SK-N-MC (cell line): ENCODE measurements at regions not wholly inside any gene's neighbourhood (a gene's known extent, or its start where the extent isn't known, plus 50 kb on each side); places are given as distances from the start of the nearest gene placed in this dataset.

Experiments
- EZH2 ChIP-seq: fragments of 200-600 bp; sonication (generic); IDR thresholded peaks from one replicate; pipeline ENCODE4 v1.6.1; 2017; ENCODE audit warnings: antibody characterized with exemption
- POLR2AphosphoS5 ChIP-seq: IDR thresholded peaks from 2 replicates; pipeline ENCODE4 v1.6.1; 2012; ENCODE audit warnings: mild to moderate bottlenecking, low read depth, low read length, borderline replicate concordance

DNA sequence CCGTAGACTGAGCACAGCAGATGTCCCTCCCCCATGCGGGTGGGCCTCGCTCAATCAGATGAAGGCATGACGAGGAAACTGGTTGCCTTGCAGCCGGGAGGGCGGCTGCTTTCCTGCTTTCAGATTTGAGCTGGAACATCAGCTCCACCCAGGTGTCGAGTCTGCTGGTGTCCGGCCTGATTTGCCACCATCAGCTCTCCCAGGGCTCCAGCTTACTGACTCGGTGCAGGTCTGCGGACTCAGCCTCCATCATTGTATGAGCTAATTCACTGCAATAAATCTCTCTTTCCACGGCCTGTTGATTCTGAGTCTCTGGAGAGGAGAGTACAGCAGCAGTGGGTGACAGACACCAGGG is 156.2 kb downstream of the KIF26A start:
- TF ChIP-seq EZH2 (no peak), POLR2AphosphoS5 (no peak)
